ENCODE measurements at regions not wholly inside any gene's neighbourhood (a gene's known extent, or its start where the extent isn't known, plus 50 kb on each side); places are given as distances from the start of the nearest gene placed in this dataset.

DNA sequence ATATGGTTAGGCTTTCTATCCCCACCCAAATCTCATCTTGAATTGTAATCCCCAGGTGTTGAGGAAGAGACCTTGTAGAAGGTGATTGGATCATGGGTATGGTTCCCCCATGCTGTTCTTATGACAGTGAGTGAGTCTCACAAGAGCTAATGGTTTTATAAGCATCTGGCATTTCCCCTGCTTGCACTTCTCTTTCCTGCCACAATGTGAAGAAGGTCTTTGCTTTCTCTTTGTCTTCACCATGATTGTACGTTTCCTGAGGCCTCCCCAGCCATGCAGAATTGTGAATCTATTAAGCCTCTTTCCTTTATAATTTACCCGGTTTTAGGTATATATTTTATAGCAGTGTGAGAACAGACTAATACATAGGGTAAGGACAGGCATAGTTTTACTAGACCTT lies 334.5 kb downstream of the TLR4 start:
- no peak for FAIRE-seq
- TF ChIP-seq, protein P1, sequence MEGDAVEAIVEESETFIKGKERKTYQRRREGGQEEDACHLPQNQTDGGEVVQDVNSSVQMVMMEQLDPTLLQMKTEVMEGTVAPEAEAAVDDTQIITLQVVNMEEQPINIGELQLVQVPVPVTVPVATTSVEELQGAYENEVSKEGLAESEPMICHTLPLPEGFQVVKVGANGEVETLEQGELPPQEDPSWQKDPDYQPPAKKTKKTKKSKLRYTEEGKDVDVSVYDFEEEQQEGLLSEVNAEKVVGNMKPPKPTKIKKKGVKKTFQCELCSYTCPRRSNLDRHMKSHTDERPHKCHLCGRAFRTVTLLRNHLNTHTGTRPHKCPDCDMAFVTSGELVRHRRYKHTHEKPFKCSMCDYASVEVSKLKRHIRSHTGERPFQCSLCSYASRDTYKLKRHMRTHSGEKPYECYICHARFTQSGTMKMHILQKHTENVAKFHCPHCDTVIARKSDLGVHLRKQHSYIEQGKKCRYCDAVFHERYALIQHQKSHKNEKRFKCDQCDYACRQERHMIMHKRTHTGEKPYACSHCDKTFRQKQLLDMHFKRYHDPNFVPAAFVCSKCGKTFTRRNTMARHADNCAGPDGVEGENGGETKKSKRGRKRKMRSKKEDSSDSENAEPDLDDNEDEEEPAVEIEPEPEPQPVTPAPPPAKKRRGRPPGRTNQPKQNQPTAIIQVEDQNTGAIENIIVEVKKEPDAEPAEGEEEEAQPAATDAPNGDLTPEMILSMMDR (IDR thresholded peaks at IDR 0.05; ENCODE audit: borderline replicate concordance, extremely low read depth, insufficient read depth), result no peak
- H3K9me3 ChIP-seq (ENCODE audit: control insufficient read depth in 2 of 3, insufficient read depth in 1 of 3, low read length in 3 of 3), result no peaks in the 10 kb centered on the region
- H3K27me3 ChIP-seq (ENCODE audit: control insufficient read depth, insufficient read depth, low read length), result no peaks in the 10 kb centered on the region
- H3K4me3 ChIP-seq (ENCODE audit: low read length in 3 of 3), result no peak overlapping the region
- intact Hi-C loops (cut with DNase I), result no loop called here
- H3K9ac ChIP-seq (ENCODE audit: low read length in 3 of 3), result no peak overlapping the region
- no peak for DNase-seq
- no peaks in the 10 kb centered on the region for H3K4me1 ChIP-seq (ENCODE audit: control insufficient read depth in 2 of 3, insufficient read depth in 2 of 3, low read depth in 1 of 3, low read length in 3 of 3)
- no peak overlapping the region for H3K27ac ChIP-seq (ENCODE audit: low read depth in 2 of 2, low read length in 2 of 2)
- H3K36me3 ChIP-seq (ENCODE audit: control insufficient read depth in 2 of 3, insufficient read depth in 3 of 3, low read length in 3 of 3), result no peaks in the 10 kb centered on the region

DNA sequence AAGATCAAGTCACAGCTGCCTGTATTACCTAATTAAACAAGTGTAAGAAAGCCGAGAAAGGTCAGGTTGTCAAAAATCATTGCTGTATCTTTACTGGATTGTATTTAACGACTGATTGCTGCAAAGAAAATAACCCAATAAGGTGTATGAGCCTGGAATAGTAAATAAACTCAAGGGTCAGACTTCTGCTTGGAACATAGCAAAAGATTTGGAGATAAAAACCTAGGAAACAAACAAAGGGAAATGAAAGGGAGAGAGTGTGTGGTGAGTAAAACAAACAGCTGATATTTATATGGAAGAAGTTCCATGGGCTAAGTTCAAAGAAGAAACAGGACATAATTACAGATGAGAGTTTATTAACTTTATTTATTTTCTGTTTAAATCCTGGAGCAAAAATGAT lies 354.0 kb downstream of the TLR4 start:
- Histone ChIP-seq H3K36me3 (ENCODE audit: control insufficient read depth in 2 of 3, insufficient read depth in 3 of 3, low read length in 3 of 3) (no peaks in the 10 kb centered on the region), H3K27ac (ENCODE audit: low read depth in 2 of 2, low read length in 2 of 2) (no peak overlapping the region), H3K27me3 (ENCODE audit: control insufficient read depth, insufficient read depth, low read length) (no peaks in the 10 kb centered on the region), H3K9me3 (ENCODE audit: control insufficient read depth in 2 of 3, insufficient read depth in 1 of 3, low read length in 3 of 3) (no peaks in the 10 kb centered on the region), H3K4me1 (ENCODE audit: control insufficient read depth in 2 of 3, insufficient read depth in 2 of 3, low read depth in 1 of 3, low read length in 3 of 3) (no peaks in the 10 kb centered on the region), H3K9ac (ENCODE audit: low read length in 3 of 3) (no peak overlapping the region), H3K4me3 (ENCODE audit: low read length in 3 of 3) (no peak overlapping the region)
- DNase-seq (no peak), FAIRE-seq (no peak)
- intact Hi-C loops (cut with DNase I), result no loop called here
- TF ChIP-seq, protein P1 (IDR thresholded peaks at IDR 0.05; ENCODE audit: borderline replicate concordance, extremely low read depth, insufficient read depth), result no peak

DNA sequence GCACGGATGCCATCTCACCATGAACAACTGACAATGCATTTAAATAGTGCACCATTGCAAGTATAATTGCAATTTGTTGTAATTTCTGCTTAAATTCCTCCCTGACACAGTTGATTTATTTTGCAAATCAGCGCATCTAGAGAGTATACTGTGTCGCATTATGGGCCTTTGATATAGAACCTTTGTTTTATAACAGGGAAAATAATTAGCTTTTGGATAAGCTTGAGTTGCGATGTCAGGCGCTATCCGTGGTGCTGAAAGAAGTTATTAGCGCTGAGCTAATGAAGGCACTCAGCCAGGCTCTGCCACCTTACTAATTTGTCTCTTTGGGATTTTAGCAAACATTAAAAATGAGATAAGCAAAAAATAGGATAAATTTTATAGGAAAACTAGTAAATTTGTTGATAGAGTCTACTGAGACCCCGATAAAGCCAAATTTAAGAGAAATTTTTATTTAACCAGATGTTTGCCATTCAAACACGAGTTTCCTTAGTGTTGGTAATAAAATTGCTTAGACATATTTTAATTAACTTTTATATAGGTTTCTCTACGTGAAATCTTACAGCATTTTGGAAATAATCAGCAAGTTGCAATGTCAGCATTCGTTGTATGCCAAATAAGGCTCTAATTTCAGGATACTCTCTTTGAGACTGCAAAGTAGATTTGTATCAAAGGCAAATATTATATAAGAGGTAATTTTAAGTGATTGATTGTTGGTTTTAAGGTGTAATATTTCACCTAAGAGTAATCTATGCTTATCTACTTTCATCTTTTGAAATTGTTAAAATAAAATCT lies 355.5 kb downstream of the TLR4 start:
- no peaks in the 10 kb centered on the region for H3K36me3 ChIP-seq (ENCODE audit: control insufficient read depth in 2 of 3, insufficient read depth in 3 of 3, low read length in 3 of 3)
- H3K4me1 ChIP-seq (ENCODE audit: control insufficient read depth in 2 of 3, insufficient read depth in 2 of 3, low read depth in 1 of 3, low read length in 3 of 3), result no peaks in the 10 kb centered on the region
- H3K9me3 ChIP-seq (ENCODE audit: control insufficient read depth in 2 of 3, insufficient read depth in 1 of 3, low read length in 3 of 3), result no peaks in the 10 kb centered on the region
- H3K27ac ChIP-seq (ENCODE audit: low read depth in 2 of 2, low read length in 2 of 2), result no peak overlapping the region
- H3K4me3 ChIP-seq (ENCODE audit: low read length in 3 of 3), result no peak overlapping the region
- H3K9ac ChIP-seq (ENCODE audit: low read length in 3 of 3), result no peak overlapping the region
- H3K27me3 ChIP-seq (ENCODE audit: control insufficient read depth, insufficient read depth, low read length), result no peaks in the 10 kb centered on the region
- no peak for FAIRE-seq
- peak in 4 of 5 donors; percentile 28 to 78 (median 68) for DNase-seq
- intact Hi-C loops (cut with DNase I), result no loop called here
- TF ChIP-seq, protein P1 (IDR thresholded peaks at IDR 0.05; ENCODE audit: borderline replicate concordance, extremely low read depth, insufficient read depth), result no peak
